ENCODE measurements at regions not wholly inside any gene's neighbourhood (a gene's known extent, or its start where the extent isn't known, plus 50 kb on each side); places are given as distances from the start of the nearest gene placed in this dataset.

DNA sequence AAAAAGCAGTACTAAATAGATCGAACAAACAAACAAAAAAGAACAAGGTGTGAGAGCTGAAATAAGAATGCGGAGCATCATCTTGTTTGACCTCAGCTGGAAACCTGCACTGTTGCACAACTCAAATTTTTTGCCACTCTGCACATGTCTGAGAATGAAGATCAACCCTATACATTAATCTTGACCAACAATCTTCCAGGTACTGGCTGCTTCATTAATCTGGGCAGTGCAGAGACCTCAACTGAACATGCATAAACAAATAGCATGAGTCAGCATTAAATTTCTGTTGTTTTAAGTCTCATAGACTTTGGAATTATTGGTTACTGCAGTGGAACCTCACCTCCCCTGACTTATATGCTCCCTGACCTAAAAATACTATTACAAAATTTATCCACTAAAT is 114.6 kb upstream of the FTMT start:
- no peak for DNase-seq (ENCODE audit: low read depth)

GRCh38 chr5:121741156-121741555 is 110.5 kb upstream of the FTMT start:
- no peak for DNase-seq (ENCODE audit: low read depth)

DNA sequence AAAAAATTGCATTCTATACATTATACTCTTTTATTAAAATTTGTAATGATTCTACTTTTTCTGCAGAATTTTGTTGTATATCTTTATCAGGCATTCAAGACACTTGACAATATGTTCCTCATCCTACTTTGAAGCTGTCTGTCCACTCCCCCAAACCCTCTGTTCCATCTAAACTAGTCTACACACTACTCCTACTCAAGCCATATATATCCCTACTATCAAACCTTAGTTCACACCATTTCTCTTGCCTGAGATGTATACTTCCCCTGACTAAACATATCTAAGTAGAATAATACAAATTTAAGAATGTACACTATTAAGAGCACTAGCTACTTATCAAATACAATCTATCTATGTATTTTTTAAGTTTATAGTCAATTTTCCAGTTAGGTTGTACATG is 107.1 kb upstream of the FTMT start:
- no peak for DNase-seq (ENCODE audit: low read depth)

- no peak for DNase-seq (ENCODE audit: low read depth)
Observed at GRCh38 chr5:121745407-121745806, 106.3 kb upstream of the FTMT start.

GRCh38 chr5:121746763-121747162 is 104.9 kb upstream of the FTMT start:
- no peak for DNase-seq (ENCODE audit: low read depth)

DNA sequence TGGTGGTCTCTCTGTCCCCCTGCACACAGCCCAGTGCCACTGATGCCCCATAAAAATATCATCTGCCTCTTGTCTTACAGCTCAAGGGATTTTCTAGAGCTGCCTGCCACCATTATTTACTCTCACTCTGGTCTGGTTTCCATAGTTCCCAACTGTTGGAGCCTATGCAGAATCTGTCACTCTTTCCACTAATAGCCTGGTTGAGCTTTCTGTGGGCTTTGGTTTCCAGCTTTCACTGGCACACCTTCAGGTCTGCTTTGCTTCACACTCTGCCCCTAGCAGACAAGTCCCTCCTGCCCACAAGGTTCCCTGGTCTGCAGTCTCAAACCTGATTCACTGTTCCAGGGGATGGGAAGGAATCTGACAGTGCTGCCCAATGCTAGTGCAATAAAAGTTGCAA is 103.0 kb upstream of the FTMT start:
- DNase-seq (ENCODE audit: low read depth): no peak

- no peak for DNase-seq (ENCODE audit: low read depth)
Observed at GRCh38 chr5:121752149-121752548, 99.5 kb upstream of the FTMT start.

DNA sequence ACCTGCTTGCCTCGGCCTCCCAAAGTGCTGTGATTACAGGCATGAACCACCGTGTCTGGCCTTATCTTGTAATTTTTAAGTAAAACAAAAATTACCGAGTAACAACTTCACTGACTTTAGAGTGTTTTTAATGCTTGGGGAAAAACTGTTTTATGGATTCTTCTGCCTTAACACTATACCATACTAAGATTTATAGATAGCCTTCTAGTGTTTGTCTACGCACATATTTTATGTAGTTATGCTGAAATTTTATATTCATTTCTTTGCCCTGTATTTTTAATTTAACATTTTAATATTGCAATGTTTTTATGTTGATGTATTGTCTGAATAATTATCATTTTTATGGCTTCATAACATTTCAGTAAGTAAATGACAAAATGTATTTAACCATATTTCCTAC is 96.4 kb upstream of the FTMT start:
- DNase-seq (ENCODE audit: low read depth): no peak

DNA sequence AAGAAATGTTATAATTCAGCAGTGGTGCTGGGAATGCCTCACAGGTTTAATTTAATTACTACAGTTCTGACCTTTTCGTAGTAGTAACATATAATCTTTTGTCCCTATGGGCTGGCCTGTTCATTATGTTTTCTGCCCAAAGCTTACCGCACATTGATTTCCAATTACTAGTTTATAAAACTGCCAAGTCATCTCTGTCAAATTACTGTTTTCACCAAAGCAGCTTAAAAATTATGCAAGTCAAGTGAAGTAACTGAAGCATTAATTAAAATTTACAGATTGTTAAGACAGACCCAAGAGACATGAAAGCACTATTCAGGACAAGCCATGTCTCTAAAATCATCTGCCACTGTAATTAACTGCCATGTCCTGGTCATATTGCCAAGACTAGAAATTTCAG is 93.9 kb upstream of the FTMT start:
- no peak for DNase-seq (ENCODE audit: low read depth)

- DNase-seq (ENCODE audit: low read depth): no peak
Observed at GRCh38 chr5:121758615-121759014, 93.1 kb upstream of the FTMT start.

DNA sequence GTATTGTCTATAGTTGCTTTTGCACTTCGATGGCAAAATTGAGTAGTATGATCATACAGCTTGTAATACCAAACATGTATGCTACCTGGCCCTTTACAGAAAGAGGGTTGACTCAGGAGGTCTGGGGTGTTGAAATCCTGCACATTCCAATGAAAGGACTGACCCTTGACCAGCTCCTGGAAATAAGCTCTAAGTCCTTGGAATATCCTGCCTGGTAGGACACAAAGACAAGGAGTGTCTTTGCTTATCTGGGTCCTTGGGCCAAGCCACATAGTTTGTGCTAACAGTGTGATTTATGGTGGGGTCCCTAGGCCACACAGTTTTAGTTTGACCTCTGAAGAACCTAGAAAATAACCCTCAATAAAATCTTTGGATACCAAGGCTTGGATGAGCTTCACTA is 89.3 kb upstream of the FTMT start:
- no peak for DNase-seq (ENCODE audit: low read depth)

GRCh38 chr5:121763665-121764064 is 88.0 kb upstream of the FTMT start:
- DNase-seq (ENCODE audit: low read depth): no peak

DNA sequence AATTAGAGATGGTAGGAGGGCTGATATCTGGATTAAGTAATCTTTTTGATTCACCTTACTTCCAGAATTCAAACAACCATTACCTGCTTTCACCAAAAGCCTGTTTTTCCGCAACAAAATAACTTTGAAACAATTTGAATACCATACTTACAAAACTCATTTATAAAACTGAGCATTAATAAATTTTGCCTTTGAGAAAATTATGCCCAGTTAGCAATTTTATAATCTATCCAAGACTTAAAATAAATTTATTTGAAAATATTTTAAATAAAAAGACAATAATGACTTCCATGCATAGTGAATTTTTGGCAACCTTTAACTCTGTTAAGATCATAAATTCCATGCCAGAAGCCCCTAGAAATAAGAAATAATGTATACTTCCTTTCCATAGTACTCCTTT is 71.3 kb upstream of the FTMT start:
- DNase-seq (ENCODE audit: low read depth): no peak

DNA sequence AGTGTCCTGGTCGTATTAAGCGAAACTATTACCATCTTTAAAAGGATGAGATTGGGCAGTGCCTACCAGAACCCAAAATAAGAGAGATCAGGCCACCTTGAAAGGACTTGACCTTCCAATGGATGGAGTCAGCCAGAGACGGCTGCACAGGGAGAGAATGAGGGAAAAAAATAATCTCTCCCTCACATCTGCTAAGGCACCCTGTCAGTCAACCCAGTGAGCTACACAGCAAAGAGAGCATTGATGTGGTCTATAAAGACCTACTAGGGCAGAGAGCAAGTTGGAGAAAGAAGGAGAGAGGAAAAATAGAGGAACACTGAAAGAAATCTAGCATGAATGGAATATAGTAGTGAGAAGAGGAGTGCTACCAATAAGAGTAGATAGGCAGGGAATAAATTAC is 68.0 kb upstream of the FTMT start:
- no peak for DNase-seq (ENCODE audit: low read depth)

- no peak for DNase-seq (ENCODE audit: low read depth)
Observed at GRCh38 chr5:121793791-121794190, 57.9 kb upstream of the FTMT start.

GRCh38 chr5:121795511-121795910 is 56.2 kb upstream of the FTMT start:
- no peak for DNase-seq (ENCODE audit: low read depth)

DNA sequence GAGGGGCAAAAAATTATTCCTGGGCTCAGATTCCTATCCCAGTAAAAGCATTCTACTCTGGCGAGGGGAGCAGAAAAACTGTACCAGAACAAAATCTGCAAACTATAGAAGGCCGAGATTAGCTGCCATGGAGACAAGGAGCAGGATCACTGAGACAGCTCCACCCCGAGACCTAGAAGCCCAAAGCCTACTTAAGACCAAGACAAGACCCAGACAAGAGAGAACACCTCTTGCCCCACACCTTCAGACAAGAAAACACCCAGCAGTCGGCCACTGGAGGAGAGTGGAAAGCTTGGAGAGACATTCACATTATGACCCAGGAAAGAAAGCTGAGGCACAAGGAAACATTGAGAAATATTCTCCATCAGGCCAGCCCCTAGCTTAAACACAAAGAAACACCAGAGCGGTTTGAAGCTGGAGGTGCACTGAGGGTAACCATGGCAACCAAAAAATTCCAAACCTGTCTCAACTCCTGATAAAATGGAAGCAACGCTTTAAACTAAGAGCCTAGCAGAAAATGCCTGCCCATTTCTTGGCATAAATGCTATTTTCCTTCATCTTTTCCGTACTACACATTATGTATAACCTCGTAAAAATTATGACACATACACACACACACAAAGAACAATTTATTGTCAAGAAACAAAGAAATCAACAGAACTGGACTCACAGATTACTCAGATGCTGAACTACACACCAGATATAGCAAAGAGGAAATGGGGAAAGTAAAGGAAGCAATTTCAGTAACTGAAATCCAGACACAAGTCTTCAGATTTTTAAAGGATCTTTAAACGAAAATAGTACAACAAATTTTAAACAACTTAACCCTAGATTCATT is 53.8 kb upstream of the FTMT start:
- no peak for DNase-seq (ENCODE audit: low read depth)
